ENCODE measurements at regions not wholly inside any gene's neighbourhood (a gene's known extent, or its start where the extent isn't known, plus 50 kb on each side); places are given as distances from the start of the nearest gene placed in this dataset.

DNA sequence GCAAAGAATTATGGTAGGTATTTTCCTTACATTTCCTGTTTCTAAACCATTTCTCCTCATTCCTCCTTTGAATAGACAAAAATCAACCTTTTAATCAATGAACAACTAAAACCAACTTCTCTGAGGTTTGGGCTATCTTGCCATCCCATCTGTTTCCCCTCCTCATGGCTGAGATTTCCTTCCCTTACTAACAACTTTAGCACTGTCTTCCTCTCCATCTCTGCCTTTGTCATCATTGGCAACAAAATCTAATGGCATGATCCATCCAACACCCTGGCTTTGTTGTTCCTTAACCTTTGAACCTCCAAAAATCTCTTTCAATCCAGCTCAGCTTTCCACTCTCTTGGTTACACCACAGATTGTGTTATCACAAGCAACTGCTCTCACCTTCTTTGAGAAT is 95.3 kb upstream of the FAM136A start:
- no peak for DNase-seq

DNA sequence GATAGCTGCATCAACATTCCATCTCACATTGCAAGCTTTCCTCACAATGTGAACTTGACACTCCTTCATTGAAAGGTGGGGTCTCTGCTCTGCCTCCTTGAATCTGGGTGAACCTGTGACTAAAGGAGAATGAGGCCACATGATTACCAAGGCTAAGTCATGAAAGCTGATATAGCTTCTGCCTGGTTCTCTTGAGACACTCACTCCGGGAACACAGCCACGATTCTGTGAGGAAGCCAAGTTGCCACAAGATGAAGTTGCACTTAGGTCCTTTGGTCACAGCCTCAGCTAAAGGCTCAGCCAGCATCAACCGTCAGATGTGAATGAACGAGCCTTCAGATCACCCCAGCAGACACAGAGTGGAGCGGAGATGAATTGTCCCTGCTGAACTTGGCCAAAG is 94.7 kb upstream of the FAM136A start:
- no peak for DNase-seq

DNA sequence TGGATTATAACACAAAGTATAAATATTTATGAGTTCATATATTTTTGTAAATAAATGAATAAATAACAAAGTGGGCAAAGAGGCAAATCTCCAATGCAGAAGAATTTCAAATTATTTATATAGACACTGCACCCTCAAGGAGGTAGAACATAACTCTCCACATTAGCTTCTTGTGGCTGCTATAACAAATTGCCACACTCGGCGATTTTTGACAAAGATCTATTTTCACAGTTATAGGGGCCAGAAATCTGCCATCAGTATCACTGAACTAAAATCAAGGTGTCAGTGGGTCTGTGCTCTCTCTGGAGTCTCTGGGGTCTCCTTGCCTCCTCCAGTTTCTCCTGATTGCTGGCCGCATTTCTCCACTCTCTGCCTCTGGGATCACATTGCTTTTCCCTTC is 92.0 kb upstream of the FAM136A start:
- no peak for DNase-seq

DNA sequence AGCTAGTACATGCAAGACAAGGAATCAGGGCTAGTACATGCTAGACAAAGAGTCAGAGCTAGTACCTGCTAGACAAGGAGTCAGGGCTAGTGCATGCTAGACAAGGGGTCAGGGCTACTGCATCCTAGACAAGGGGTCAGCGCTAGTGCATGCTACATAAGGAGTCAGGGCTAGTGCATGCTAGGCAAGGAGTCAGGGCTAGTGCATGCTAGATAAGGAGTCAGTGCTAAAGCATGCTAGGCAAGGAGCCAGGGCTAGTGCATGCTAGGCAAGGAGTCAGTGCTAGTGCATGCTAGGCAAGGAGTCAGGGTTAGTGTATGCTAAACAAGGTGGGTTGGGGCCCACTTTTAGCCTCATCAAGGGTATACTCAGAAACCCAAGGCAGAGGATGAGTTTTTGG is 90.1 kb upstream of the FAM136A start:
- no peak for DNase-seq

DNA sequence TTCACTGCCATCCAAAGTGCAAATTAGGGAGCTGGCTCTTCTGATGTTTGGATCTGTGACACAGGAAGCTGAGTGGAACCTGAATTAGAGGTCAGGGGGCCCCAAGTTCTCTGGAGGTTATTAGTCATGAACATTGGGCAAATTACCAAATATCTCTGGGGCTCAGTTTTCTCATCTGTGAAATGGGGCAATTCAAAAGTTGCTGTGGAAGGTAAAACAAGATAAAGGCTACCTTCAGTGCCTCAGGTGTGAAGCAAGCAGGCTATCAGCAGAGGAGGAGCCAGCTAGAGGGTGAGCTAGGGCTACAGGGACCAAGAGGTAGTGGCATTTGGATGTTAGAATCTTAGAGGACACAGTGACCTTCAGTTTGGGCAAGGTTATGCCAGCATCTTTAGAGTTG is 89.4 kb upstream of the FAM136A start:
- no peak for DNase-seq

DNA sequence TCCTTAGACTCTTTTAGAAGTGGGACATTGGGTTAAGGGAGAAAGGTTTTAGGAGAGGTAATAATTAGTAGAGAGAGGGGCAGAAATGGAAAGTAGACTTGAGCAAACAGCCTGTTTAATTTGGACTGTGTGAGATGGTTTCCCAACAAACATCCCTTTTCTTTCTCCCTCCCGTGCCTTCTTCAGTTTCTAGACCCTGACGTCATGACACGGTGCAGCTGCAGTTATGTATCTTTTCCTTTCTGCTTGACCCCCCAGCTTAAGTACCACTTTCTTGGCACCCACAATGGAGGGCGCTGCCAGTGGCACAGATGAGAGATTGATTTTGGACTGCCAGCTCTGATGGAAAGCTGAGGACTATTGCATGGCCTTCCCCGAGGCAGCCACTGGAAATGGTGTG is 86.9 kb upstream of the FAM136A start:
- no peak for DNase-seq

DNA sequence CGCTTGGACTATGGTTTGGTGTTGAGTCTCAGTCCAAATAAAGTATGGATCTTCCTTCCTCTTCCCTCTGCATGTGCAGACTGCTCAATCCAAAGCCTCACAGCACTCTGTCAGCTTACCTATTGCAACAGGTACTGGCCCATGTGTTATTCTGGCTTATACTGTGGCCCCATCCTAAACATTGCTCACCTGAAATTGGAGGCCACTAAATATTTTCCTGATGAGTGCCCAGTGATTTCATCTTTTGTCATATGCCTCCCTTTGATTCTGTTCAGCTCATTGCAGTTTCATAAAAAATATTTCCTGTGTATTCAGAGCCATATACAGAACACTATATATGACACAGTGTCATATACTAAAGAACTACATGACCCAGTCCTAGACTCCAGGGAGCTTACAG is 86.3 kb upstream of the FAM136A start:
- DNase-seq = no peak

DNA sequence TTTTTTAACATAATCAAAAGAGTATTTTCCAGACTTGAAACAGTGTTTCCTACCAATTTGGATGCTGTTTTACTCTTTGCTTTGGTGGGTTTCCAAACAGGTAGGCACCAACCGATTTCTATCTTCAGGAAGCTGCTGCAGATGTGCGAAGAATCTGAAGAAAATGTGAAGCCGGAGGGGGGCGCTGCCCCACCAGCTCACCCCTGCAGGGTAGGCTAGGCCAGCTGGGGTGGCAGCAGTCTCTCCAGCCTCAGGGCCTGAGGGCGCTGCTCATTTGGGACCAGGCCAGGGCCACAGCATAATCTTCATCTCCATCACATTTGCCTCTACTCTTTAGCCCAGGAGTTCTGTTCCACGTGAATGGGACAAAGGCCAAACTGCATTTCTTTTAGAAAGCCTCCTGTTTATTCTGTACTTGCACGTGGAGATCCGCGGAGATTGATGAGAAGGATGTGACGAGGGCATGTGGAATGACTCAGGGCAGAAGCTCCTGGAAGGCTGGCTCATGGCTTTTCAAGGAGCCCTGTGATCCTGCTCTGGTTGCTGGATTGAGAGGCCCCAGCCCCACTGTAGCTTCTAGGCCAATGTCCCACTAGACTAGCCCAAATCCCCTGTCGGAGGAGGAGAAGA is 84.2 kb upstream of the FAM136A start:
- no peak for DNase-seq

DNA sequence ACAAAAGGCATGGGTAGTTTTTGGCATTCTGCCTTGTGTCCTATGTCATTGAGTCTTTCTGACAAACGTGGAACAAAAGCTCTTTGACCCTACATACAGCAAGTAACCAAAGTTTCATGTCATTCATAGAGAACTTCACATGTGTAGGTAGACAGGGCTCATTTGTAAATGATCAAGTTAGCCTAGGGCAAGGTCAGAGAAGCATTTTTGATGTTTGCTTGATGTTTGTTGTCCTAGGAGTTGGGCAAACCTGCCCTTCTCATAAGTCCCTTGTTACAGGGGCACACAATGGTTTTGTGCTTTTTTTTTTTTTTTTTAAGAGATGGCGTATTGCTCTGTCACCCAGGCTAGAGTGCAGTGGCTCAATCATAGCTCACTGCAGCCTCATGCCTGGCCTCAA is 83.3 kb upstream of the FAM136A start:
- no peak for DNase-seq

DNA sequence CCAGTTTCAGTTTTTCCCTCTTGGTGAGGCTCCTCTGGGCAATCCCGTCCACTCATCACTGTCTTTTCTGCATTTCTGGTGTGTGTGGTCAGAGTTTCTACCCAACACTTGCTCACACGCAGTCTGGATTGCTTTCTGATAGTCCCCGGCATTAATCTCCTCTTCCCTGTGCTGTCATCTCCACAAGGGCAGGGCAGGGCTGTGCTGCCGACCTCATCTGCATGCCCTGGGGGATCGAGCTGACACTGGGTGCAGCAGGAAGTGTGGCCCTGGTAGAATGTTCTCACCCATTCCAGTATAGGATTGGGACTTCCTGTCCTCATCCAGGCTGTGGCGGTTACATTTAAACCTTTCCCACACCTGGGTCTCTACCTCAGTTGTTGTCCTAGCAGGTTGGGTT is 80.0 kb upstream of the FAM136A start:
- DNase-seq = no peak

DNA sequence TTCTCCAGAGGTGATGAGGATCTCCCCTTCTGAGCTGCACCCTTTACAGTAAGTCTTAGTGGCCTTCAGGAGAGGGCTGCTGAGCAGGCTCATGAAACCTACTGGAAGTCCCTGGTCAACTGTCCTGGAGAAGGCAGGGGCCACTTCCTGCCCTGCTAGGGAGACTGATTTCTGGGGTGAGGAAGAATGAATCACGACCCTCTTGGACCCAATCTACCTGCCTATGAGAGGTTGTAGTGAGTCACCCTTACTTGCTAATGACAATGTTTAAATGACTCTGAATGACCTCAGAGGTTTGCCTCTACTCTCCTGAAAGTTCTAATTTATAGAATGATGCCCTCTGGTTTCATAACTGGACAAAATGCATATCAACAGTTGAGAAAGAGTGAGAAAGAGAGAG is 79.4 kb upstream of the FAM136A start:
- DNase-seq = no peak

DNA sequence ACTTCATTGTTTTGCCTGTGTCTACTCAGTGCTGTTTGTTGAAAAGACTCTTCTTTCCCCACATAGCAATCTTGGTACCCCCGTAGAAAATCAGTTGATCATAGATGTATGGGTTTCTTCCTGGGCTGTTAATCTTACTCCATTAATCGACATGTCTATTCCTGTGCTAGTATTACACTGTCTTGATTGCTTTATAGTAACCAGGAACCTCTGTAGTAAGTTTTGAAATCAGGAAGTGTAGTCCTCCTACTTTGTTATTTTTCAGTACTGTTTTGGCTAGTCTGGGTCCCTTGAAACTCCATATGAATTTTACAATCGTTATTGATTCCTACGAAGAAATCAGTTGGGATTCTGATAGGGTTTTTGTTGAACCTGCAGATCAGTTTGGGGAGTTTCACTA is 78.8 kb upstream of the FAM136A start:
- DNase-seq = no peak

DNA sequence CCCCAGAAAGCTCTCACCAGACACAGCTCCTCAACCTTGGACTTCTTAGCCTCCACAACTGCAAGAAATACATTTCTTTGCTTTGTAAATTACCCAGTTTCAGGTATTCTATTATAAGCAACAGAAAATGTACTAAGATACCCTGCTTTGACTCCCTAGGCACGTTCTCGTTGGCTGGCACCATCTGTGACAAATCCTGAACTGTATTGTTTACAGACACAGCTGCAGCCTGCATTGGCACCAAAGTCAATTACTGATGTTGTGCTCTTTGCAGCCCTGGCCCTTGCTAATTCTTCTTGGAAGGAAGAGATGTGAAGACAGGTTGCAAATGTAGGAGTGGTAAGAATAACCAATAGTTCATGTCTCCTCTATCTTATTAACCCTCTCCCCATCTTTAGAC is 72.7 kb upstream of the FAM136A start:
- no peak for DNase-seq

DNA sequence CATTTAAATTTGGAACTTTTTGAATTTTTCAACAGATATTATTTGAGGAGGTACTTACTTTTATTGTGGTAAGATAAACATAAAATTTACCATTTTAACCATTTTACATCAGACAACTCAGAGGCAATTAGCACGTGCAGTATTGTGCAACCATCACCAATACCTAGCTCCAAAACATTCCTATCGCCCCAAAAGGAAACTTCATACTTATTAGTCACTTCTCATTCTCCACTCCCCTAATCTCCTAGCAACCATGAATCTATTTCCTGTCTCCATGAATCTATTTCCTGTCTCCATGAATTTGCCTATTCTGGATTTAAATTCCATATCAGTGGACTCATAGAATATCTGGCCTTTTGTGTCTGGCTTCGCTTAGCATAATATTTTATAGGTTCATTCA is 69.9 kb upstream of the FAM136A start:
- no peak for DNase-seq

DNA sequence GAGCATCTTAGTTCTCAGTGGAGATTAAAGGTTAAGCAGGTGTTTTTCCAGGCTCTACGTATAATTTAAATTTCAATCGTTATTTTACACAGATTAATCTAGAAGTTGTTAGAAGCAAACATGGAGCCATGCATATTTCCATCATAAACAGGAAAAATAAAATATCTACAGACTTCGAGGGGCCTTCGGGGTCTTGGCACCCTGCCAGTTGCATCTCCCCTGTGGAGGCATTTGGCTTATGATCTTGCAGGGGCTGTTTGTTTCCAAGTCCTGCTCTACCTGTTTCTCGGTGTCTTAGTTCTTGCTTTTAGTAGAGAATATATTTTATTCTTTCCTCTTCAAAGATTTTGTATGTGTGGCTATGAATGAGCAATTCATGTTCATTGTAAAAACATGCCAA is 67.2 kb upstream of the FAM136A start:
- DNase-seq = no peak

DNA sequence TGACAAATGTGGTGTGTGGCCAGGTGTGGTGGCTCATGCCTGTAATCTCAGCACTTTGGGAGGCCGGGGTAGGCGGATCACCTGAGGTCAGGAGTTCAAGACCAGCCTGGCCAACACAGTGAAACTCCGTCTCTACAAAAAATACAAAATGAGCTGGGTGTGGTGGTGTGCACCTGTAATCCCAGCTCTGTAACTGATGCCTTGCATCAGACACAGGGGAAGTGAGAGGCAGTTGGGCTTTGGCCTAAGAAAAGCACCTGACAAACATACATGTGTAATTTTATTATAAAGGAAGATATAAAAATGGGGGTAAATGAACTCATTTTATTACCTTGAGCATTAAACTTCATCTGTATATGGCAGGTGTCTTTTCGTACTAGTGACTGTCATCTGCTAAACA is 66.7 kb upstream of the FAM136A start:
- DNase-seq = no peak

DNA sequence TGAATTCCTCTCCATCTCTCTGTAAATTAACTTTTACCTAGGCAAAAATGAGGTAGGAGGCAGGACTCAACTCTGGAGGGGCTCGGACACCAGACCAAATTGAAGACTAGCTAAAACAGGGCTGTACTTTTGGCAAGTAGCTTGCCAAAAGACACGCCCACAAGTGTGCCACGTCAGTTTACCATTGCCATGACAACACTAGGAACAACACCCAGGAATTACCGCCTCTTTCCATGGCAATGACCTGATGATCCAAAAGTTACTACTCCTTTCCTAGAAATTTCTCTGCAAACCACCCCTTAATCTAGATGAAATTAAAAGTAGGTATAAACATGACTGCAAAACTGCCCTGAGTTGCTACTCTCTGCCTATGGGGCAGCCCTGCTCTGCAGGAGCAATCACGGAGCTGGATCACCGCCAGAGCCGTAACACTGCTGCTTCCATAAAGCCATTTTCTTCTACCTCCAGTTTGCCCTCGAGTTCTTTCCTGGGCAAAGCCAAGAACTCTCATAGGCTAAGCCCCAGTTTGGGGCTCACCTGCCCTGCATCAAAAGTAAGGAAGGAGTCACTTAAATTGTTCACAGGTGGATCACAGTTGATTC is 66.0 kb upstream of the FAM136A start:
- no peak for DNase-seq

DNA sequence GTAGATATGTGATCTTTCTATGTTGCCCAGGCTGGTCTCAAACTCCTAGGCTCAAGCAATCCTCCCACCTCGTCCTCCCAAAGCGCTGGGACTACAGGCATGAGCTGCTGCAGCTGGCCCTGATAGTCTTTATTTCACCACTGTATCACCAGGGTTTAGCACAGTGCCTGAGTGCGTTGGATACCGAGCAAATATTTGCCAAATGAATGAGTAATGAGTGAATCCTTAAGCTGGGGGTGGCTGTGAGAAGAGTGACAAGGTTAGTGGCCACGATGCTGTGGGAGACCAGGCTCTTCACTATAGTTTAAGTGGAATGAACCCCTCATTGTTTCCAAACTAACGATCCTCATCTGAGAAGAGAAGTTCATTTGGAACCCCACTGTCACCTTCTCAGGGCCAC is 60.8 kb upstream of the FAM136A start:
- peak in 1 of 2 experiments; percentile 11 for DNase-seq

DNA sequence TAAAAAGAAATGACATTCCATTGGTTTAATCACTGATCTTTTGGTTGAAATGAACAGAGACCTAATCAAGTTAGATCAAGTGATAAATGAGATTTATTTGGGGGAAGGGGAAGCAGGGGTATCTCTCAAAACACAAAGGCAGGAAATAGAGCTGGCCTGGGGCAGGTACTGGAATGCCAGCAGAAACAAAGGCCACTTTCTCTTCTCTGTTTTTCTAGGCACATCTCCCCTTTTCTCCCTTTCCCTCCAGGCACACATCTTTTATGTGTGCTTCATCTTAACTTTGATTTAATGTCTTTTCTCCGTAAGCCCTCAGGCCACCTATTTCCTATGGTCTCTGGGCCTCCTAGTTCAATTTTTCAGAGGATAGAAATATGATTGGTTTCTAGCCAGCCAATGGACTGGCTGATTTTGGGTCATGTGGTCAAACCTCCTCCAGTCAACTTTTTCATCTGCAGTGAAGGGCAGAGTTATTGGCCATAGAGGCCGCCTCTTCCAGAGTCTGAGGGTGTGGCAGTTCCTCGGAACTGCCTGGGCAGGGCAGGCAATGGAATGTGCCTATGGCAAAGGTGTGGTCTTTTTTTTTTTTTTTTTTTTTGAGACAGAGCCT is 58.9 kb upstream of the FAM136A start:
- DNase-seq = no peak

DNA sequence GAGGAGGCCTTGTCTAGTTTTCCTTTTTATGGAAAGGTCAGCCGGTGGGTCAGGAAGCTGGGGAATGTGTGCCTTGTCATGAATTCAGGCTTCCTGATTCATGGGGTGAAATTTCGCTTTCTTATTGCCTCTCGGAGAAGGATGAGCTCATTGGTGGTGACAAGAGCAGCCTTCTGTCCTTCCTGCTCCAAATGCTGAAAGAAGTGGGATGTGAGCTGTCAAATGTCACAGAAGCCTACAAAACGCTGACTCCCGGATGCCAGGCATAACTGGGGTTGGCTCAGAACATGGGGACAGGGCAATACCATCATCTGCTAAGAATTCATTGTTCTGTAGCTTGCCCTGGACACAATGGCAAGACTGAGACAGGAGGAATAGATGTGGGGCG is 55.8 kb upstream of the FAM136A start:
- DNase-seq = no peak

DNA sequence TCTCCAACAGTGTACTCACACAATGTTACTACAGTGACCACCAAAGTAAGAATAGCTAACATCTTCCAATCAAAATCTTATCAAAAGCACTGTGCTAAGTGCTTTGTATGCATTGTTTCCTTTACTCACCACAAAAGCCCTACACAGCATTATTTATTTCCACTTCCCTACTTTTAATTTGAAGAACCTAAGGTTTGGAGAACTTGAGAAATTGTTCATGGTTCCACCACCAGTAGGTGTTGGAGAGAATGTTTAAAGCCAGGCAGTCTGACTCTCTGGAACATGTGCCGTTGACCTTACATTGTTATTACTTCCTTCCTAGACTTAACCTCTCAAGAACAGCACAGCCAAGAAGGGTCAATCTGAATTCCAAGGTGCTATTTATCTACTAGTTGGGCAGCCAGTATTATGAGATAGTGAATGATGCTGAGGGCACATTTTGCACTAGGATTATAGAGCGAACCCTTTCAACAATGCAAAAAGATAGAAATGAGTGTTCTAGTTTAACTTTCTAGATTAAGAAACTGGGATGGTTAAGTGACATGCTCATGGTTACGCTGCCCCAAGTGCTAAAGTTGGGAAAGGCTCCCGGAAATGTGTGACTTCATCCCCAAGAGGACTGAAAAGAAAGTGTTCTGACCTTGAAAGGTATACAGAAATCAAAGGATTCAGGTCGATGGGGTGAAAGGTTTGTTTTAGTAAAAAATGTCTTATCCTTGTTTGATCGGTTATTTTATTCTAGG is 55.2 kb upstream of the FAM136A start:
- no peak for DNase-seq

DNA sequence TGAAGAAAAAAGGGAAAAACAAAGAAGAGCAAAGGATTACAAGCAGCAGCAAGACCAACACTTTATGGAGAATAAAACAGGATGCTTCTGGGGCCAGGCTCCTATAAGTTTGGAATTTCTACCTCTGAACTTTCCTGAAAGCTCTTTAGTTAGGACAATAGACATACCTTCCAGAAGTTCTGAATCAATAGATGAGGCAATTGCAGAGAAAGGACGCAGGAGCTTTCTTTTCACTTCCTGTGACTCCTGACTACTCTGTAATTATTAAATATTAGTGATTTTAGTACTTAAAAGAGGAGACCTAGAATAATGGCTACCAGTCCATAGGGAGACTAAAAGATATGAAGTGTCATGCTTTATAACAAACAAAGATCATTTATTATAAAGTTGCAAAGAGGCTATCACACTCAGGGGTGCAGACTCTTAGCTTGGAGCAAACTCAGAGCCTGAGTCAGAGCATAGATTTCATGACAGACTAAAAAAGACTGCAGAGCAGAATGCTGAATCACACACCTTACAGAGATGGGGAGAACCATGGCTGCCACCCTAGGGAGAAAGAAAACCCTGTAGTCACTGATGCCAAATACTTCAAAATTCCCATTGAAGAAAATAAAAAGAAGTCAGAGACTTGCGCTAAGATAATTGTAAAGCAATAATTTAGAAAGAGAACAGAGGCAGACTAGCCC is 52.5 kb upstream of the FAM136A start:
- no peak for DNase-seq
